Fibroblast of gingiva (primary cell): ENCODE measurements at regions not wholly inside any gene's neighbourhood (a gene's known extent, or its start where the extent isn't known, plus 50 kb on each side); places are given as distances from the start of the nearest gene placed in this dataset.

Experiments
- DNase-seq: peaks from one replicate; pipeline ENCODE4 v3.0.0-alpha.2; 2011; ENCODE audit warnings: low read depth

- DNase-seq: no peak
Measured at GRCh38 chr2:12027136-12027535, 280.7 kb downstream of the LPIN1 start.

GRCh38 chr2:12031866-12032265 lies 285.4 kb downstream of the LPIN1 start:
- no peak for DNase-seq

GRCh38 chr2:12032398-12032797 lies 286.0 kb downstream of the LPIN1 start:
- DNase-seq: peak; percentile 39

GRCh38 chr2:12032975-12033374 lies 286.5 kb downstream of the LPIN1 start:
- no peak for DNase-seq

GRCh38 chr2:12033494-12033893 lies 287.1 kb downstream of the LPIN1 start:
- no peak for DNase-seq

GRCh38 chr2:12034382-12034781 lies 287.9 kb downstream of the LPIN1 start:
- no peak for DNase-seq

- DNase-seq: peak; percentile 57
Measured at GRCh38 chr2:12035029-12035720, 288.7 kb downstream of the LPIN1 start.

- no peak for DNase-seq
Measured at GRCh38 chr2:12035956-12036639, 289.7 kb downstream of the LPIN1 start.

GRCh38 chr2:12036640-12036983 lies 290.2 kb downstream of the LPIN1 start:
- no peak for DNase-seq

- no peak for DNase-seq
Measured at GRCh38 chr2:12037301-12037700, 290.9 kb downstream of the LPIN1 start.

- DNase-seq: no peak
Measured at GRCh38 chr2:12041236-12041635, 294.8 kb downstream of the LPIN1 start.

- peak; percentile 56 for DNase-seq
Measured at GRCh38 chr2:12043131-12043530, 296.7 kb downstream of the LPIN1 start.

- DNase-seq: no peak
Measured at GRCh38 chr2:12044857-12045256, 298.4 kb downstream of the LPIN1 start.

- peak; percentile 31 for DNase-seq
Measured at GRCh38 chr2:12045864-12046291, 299.4 kb downstream of the LPIN1 start.

GRCh38 chr2:12046641-12047040 lies 300.2 kb downstream of the LPIN1 start:
- DNase-seq: peak; percentile 78

- no peak for DNase-seq
Measured at GRCh38 chr2:12047761-12048160, 301.3 kb downstream of the LPIN1 start.

GRCh38 chr2:12048550-12048949 lies 302.1 kb downstream of the LPIN1 start:
- no peak for DNase-seq

GRCh38 chr2:12050396-12050795 lies 304.0 kb downstream of the LPIN1 start:
- peak; percentile 91 for DNase-seq

- DNase-seq: peak; percentile 79
Measured at GRCh38 chr2:12051831-12052230, 305.4 kb downstream of the LPIN1 start.

- no peak for DNase-seq
Measured at GRCh38 chr2:12052796-12053195, 306.4 kb downstream of the LPIN1 start.

GRCh38 chr2:12054956-12055618 lies 308.7 kb downstream of the LPIN1 start:
- no peak for DNase-seq

- DNase-seq: no peak
Measured at GRCh38 chr2:12057436-12058166, 311.2 kb downstream of the LPIN1 start.
